HCT116 (cell line): ENCODE measurements at regions not wholly inside any gene's neighbourhood (a gene's known extent, or its start where the extent isn't known, plus 50 kb on each side); places are given as distances from the start of the nearest gene placed in this dataset.

Experiments used
- CTCF ChIP-seq, 3 experiments: fragments of 200-600 bp in 1 of 3; sonication (generic) in 1 of 3; IDR thresholded peaks in 2 of 3; conservative IDR thresholded peaks in 1 of 3; 2 replicates each; pipeline ENCODE4 v1.5.1; 2012 to 2017; ENCODE audit warnings: low read depth in 2 of 3, low read length in 2 of 3, antibody characterized with exemption in 1 of 3, borderline replicate concordance in 1 of 3, control low read depth in 1 of 3, mild to moderate bottlenecking in 1 of 3, mixed read lengths in 1 of 3, mixed run types in 1 of 3, moderate library complexity in 1 of 3; ENCODE audit not compliant: insufficient read depth in 1 of 3
- POLR2A ChIP-seq: IDR thresholded peaks from 2 replicates; pipeline ENCODE4 v1.7.0; 2011; ENCODE audit warnings: borderline replicate concordance; ENCODE audit not compliant: insufficient read depth, insufficient read length; ENCODE audit errors: extremely low read depth

- TF ChIP-seq POLR2A, result no peak
- no peak for TF ChIP-seq CTCF (IDR thresholded peaks at IDR 0.05 in 2 of 3, conservative IDR thresholded peaks at IDR 0.05 in 1 of 3; ENCODE audit: borderline replicate concordance in 1 of 3, insufficient read depth in 1 of 3, low read depth in 2 of 3, low read length in 2 of 3)
Observed at GRCh38 chr3:189108735-189109134, 63.0 kb upstream of the TPRG1 start.
